ENCODE measurements at regions not wholly inside any gene's neighbourhood (a gene's known extent, or its start where the extent isn't known, plus 50 kb on each side); places are given as distances from the start of the nearest gene placed in this dataset.

DNA sequence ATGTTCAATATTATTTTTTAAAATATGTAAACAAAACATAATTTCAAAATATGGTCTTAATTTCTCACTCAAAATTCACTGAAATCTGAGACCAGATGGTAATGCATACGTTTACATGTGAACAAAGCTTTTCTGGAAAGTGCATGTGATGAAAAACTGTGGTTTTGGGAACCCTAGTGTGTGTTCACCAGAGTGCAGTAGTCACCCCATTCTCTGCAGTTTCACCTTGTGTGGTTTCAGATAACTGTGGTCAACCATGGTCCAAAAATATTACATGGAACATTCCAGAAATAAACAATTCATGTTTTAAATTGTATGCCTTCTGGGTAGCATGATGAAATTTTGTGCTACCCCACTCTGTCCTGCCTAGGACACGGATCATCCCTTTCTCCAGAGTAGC, 2021.9 kb downstream of the MRPL39 start:
- TF ChIP-seq POLR2A (IDR thresholded peaks at IDR 0.05) = no peak
- TF ChIP-seq CTCF (IDR thresholded peaks at IDR 0.05) = no peak
